Rectal smooth muscle tissue (tissue), 1 donor: ENCODE measurements at regions not wholly inside any gene's neighbourhood (a gene's known extent, or its start where the extent isn't known, plus 50 kb on each side); places are given as distances from the start of the nearest gene placed in this dataset.

Experiments
- H3K27ac ChIP-seq: one replicate; pipeline ENCODE4 v1.7.0; 2013; ENCODE audit warnings: low read depth, low read length, inconsistent platforms
- H3K27me3 ChIP-seq: one replicate; pipeline ENCODE4 v1.7.0; 2013; ENCODE audit warnings: low read length; ENCODE audit not compliant: control insufficient read depth, insufficient read depth
- H3K36me3 ChIP-seq: one replicate; pipeline ENCODE4 v1.7.0; 2013; ENCODE audit warnings: low read length; ENCODE audit not compliant: control insufficient read depth, insufficient read depth
- H3K4me1 ChIP-seq: one replicate; pipeline ENCODE4 v1.7.0; 2013; ENCODE audit warnings: low read length; ENCODE audit not compliant: control insufficient read depth, insufficient read depth
- H3K4me3 ChIP-seq: one replicate; pipeline ENCODE4 v1.7.0; 2013; ENCODE audit warnings: low read length
- H3K9ac ChIP-seq: one replicate; pipeline ENCODE4 v1.7.0; 2013; ENCODE audit warnings: low read length

GRCh38 chr20:50322703-50323131 is 132.1 kb downstream of the CEBPB start:
- no peak overlapping the region for H3K4me3 ChIP-seq
- no peak overlapping the region for H3K27ac ChIP-seq
- no peak overlapping the region for H3K9ac ChIP-seq
- H3K27me3 ChIP-seq, result no peaks in the 10 kb centered on the region
- peaks cover 17% of the 10 kb centered on the region for H3K4me1 ChIP-seq
- no peaks in the 10 kb centered on the region for H3K36me3 ChIP-seq

GRCh38 chr20:50323209-50323608 is 132.6 kb downstream of the CEBPB start:
- no peaks in the 10 kb centered on the region for H3K36me3 ChIP-seq
- H3K27ac ChIP-seq, result no peak overlapping the region
- H3K4me1 ChIP-seq, result peaks cover 17% of the 10 kb centered on the region
- no peaks in the 10 kb centered on the region for H3K27me3 ChIP-seq
- H3K9ac ChIP-seq, result no peak overlapping the region
- H3K4me3 ChIP-seq, result no peak overlapping the region

- peaks cover 17% of the 10 kb centered on the region for H3K4me1 ChIP-seq
- H3K9ac ChIP-seq, result no peak overlapping the region
- no peak overlapping the region for H3K4me3 ChIP-seq
- H3K27me3 ChIP-seq, result no peaks in the 10 kb centered on the region
- no peak overlapping the region for H3K27ac ChIP-seq
- H3K36me3 ChIP-seq, result no peaks in the 10 kb centered on the region
These were observed 133.4 kb downstream of the CEBPB start for GRCh38 chr20:50323777-50324775.

GRCh38 chr20:50325215-50325614 is 134.6 kb downstream of the CEBPB start:
- no peaks in the 10 kb centered on the region for H3K27me3 ChIP-seq
- H3K27ac ChIP-seq, result no peak overlapping the region
- no peak overlapping the region for H3K9ac ChIP-seq

GRCh38 chr20:50325651-50326050 is 135.0 kb downstream of the CEBPB start:
- H3K4me3 ChIP-seq, result no peak overlapping the region
- no peaks in the 10 kb centered on the region for H3K27me3 ChIP-seq
- H3K36me3 ChIP-seq, result no peaks in the 10 kb centered on the region
- peaks cover 16% of the 10 kb centered on the region for H3K4me1 ChIP-seq
- H3K27ac ChIP-seq, result no peak overlapping the region
- H3K9ac ChIP-seq, result no peak overlapping the region

More at GRCh38 chr20:50325215-50325614, 134.6 kb downstream of the CEBPB start:
- H3K4me1 ChIP-seq, result peaks cover 17% of the 10 kb centered on the region
- no peak overlapping the region for H3K4me3 ChIP-seq
- H3K36me3 ChIP-seq, result no peaks in the 10 kb centered on the region

GRCh38 chr20:50327666-50328065 is 137.0 kb downstream of the CEBPB start:
- no peaks in the 10 kb centered on the region for H3K4me1 ChIP-seq
- no peak overlapping the region for H3K9ac ChIP-seq
- H3K4me3 ChIP-seq, result no peak overlapping the region
- H3K36me3 ChIP-seq, result no peaks in the 10 kb centered on the region
- no peaks in the 10 kb centered on the region for H3K27me3 ChIP-seq
- H3K27ac ChIP-seq, result no peak overlapping the region

- no peaks in the 10 kb centered on the region for H3K4me1 ChIP-seq
- no peak overlapping the region for H3K27ac ChIP-seq
- H3K36me3 ChIP-seq, result no peaks in the 10 kb centered on the region
- H3K27me3 ChIP-seq, result no peaks in the 10 kb centered on the region
- no peak overlapping the region for H3K4me3 ChIP-seq
- no peak overlapping the region for H3K9ac ChIP-seq
These were observed 137.8 kb downstream of the CEBPB start for GRCh38 chr20:50328222-50328979.

- no peaks in the 10 kb centered on the region for H3K36me3 ChIP-seq
- no peak overlapping the region for H3K4me3 ChIP-seq
- H3K27me3 ChIP-seq, result no peaks in the 10 kb centered on the region
- no peaks in the 10 kb centered on the region for H3K4me1 ChIP-seq
- no peak overlapping the region for H3K27ac ChIP-seq
- H3K9ac ChIP-seq, result no peak overlapping the region
These were observed 138.6 kb downstream of the CEBPB start for GRCh38 chr20:50328996-50329898.

GRCh38 chr20:50329981-50330503 is 139.4 kb downstream of the CEBPB start:
- no peak overlapping the region for H3K4me3 ChIP-seq
- no peaks in the 10 kb centered on the region for H3K36me3 ChIP-seq
- H3K27me3 ChIP-seq, result no peaks in the 10 kb centered on the region
- H3K9ac ChIP-seq, result no peak overlapping the region
- H3K4me1 ChIP-seq, result no peaks in the 10 kb centered on the region
- no peak overlapping the region for H3K27ac ChIP-seq

GRCh38 chr20:50330504-50331313 is 140.1 kb downstream of the CEBPB start:
- no peak overlapping the region for H3K27ac ChIP-seq
- no peak overlapping the region for H3K9ac ChIP-seq
- no peaks in the 10 kb centered on the region for H3K36me3 ChIP-seq
- no peak overlapping the region for H3K4me3 ChIP-seq
- no peaks in the 10 kb centered on the region for H3K27me3 ChIP-seq
- no peaks in the 10 kb centered on the region for H3K4me1 ChIP-seq
